Loucy (cell line): ENCODE measurements at regions not wholly inside any gene's neighbourhood (a gene's known extent, or its start where the extent isn't known, plus 50 kb on each side); places are given as distances from the start of the nearest gene placed in this dataset.

Experiments used
- H2AFZ ChIP-seq: fragments of 200-600 bp; sonication (generic); 2 replicates; pipeline ENCODE4 v1.6.0; 2016; ENCODE audit warnings: antibody characterized with exemption, mild to moderate bottlenecking, low read length, moderate library complexity
- H3F3A ChIP-seq: fragments of 200-600 bp; 2 replicates; pipeline ENCODE4 v1.6.0; 2016; ENCODE audit warnings: antibody characterized with exemption, low read depth, mild to moderate bottlenecking
- H3K27me3 ChIP-seq: fragments of 200-600 bp; sonication (generic); 2 replicates; pipeline ENCODE4 v1.6.1; 2014; ENCODE audit warnings: low read length, mild to moderate bottlenecking; ENCODE audit not compliant: insufficient read depth, poor library complexity, severe bottlenecking
- H3K36me3 ChIP-seq: fragments of 200-600 bp; sonication (generic); 2 replicates; pipeline ENCODE4 v1.6.1; 2016; ENCODE audit warnings: low read length; ENCODE audit not compliant: insufficient read depth
- H3K4me1 ChIP-seq: fragments of 200-600 bp; sonication (generic); 2 replicates; pipeline ENCODE4 v1.5.1; 2014; ENCODE audit warnings: low read length, mild to moderate bottlenecking; ENCODE audit not compliant: insufficient read depth, poor library complexity, severe bottlenecking
- H3K4me2 ChIP-seq: fragments of 200-600 bp; sonication (generic); 2 replicates; pipeline ENCODE4 v1.6.0; 2014; ENCODE audit warnings: antibody characterized with exemption, low read length, low read depth, mild to moderate bottlenecking; ENCODE audit not compliant: poor library complexity, severe bottlenecking
- H3K4me3 ChIP-seq: fragments of 200-600 bp; sonication (generic); 2 replicates; pipeline ENCODE4 v1.5.1; 2014; ENCODE audit warnings: low read length, mild to moderate bottlenecking, mixed read lengths; ENCODE audit not compliant: poor library complexity, severe bottlenecking
- H3K79me2 ChIP-seq: fragments of 200-600 bp; sonication (generic); 2 replicates; pipeline ENCODE4 v1.6.1; 2014; ENCODE audit warnings: low read length; ENCODE audit not compliant: insufficient read depth
- H3K9ac ChIP-seq: fragments of 200-600 bp; sonication (generic); 2 replicates; pipeline ENCODE4 v1.6.0; 2014; ENCODE audit warnings: mild to moderate bottlenecking, low read depth, low read length, moderate library complexity; ENCODE audit not compliant: poor library complexity, severe bottlenecking
- H3K9me2 ChIP-seq: fragments of 200-600 bp; sonication (generic); replicated peaks from 2 replicates; pipeline ENCODE4 v1.6.1; 2016; ENCODE audit warnings: low read depth, low read length, mixed read lengths
- H3K9me3 ChIP-seq: fragments of 200-600 bp; sonication (generic); 2 replicates; pipeline ENCODE4 v1.6.1; 2014; ENCODE audit warnings: mild to moderate bottlenecking, antibody characterized with exemption, low read length, low read depth; ENCODE audit not compliant: insufficient read depth
- H4K20me1 ChIP-seq: fragments of 200-600 bp; sonication (generic); 2 replicates; pipeline ENCODE4 v1.6.0; 2014; ENCODE audit warnings: antibody characterized with exemption, low read length, mild to moderate bottlenecking; ENCODE audit not compliant: insufficient read depth, poor library complexity, severe bottlenecking
- CTCF ChIP-seq: fragments of 200-600 bp; sonication (generic); conservative IDR thresholded peaks from 2 replicates; pipeline ENCODE4 v1.5.1; 2014; ENCODE audit warnings: mild to moderate bottlenecking, antibody characterized with exemption, low read length
- EZH2phosphoT487 ChIP-seq: fragments of 200-600 bp; IDR thresholded peaks from 2 replicates; pipeline ENCODE4 v1.6.1; 2018; ENCODE audit warnings: antibody characterized with exemption, mild to moderate bottlenecking, moderate library complexity, borderline replicate concordance

- H3K4me3 ChIP-seq, result no peak overlapping the region
- H3K4me1 ChIP-seq, result no peaks in the 10 kb centered on the region
- no peaks in the 10 kb centered on the region for H3K27me3 ChIP-seq
- no peak for TF ChIP-seq EZH2phosphoT487
- TF ChIP-seq CTCF, result no peak
- H3K4me2 ChIP-seq, result no peak overlapping the region
- no peaks in the 10 kb centered on the region for H3K36me3 ChIP-seq
- no peaks in the 10 kb centered on the region for H3F3A ChIP-seq
- H2AFZ ChIP-seq, result no peak overlapping the region
- no peaks in the 10 kb centered on the region for H4K20me1 ChIP-seq
- H3K9ac ChIP-seq, result no peak overlapping the region
- no peaks in the 10 kb centered on the region; the same call in 1 of the 2 replicates for H3K9me3 ChIP-seq
- no peaks in the 10 kb centered on the region for H3K79me2 ChIP-seq
- H3K9me2 ChIP-seq, result peaks cover 5% of the 10 kb centered on the region; the same call in 1 of the 2 replicates
These were observed 934.4 kb downstream of the HACE1 start for GRCh38 chr6:103925317-103925716.

GRCh38 chr6:103910018-103910417 is 949.7 kb downstream of the HACE1 start:
- H4K20me1 ChIP-seq, result no peaks in the 10 kb centered on the region
- no peaks in the 10 kb centered on the region for H3K9me2 ChIP-seq
- H3K4me3 ChIP-seq, result no peak overlapping the region

GRCh38 chr6:103908898-103909297 is 950.8 kb downstream of the HACE1 start:
- Histone ChIP-seq H2AFZ (no peak overlapping the region), H3K4me3 (no peak overlapping the region), H3K4me2 (no peak overlapping the region), H3K27me3 (no peaks in the 10 kb centered on the region), H3K36me3 (no peaks in the 10 kb centered on the region), H3K79me2 (no peaks in the 10 kb centered on the region), H3K9ac (no peak overlapping the region), H3F3A (no peaks in the 10 kb centered on the region), H3K9me2 (no peaks in the 10 kb centered on the region), H4K20me1 (no peaks in the 10 kb centered on the region), H3K9me3 (no peaks in the 10 kb centered on the region; the same call in 1 of the 2 replicates), H3K4me1 (no peaks in the 10 kb centered on the region)
- no peak for TF ChIP-seq EZH2phosphoT487

More at GRCh38 chr6:103910018-103910417, 949.7 kb downstream of the HACE1 start:
- H2AFZ ChIP-seq, result no peak overlapping the region
- H3F3A ChIP-seq, result no peaks in the 10 kb centered on the region
- no peaks in the 10 kb centered on the region for H3K27me3 ChIP-seq
- H3K36me3 ChIP-seq, result no peaks in the 10 kb centered on the region
- no peak overlapping the region for H3K9ac ChIP-seq
- H3K4me2 ChIP-seq, result no peak overlapping the region
- H3K9me3 ChIP-seq, result no peaks in the 10 kb centered on the region; the same call in 1 of the 2 replicates
- no peaks in the 10 kb centered on the region for H3K79me2 ChIP-seq
- TF ChIP-seq CTCF, result no peak
- TF ChIP-seq EZH2phosphoT487, result no peak
- no peaks in the 10 kb centered on the region for H3K4me1 ChIP-seq

DNA sequence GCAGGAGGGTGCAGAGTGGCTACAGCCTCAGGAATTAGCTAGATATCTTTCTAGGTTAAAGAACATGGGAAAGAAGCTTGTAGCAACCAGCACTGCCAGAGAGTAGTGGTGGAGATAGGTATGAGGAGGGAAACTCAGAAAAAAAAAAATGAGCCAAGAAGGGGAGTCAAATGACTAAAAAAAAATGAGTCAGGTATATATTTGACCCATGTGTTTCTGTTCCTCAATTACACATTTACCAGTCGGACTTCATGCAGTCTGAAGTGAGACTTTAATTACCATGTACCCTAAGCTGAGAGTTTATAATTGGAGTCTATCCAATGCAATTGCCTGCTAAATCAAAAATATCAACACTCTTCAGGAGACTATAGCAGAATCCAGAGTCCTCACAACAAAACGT is 964.6 kb downstream of the HACE1 start:
- Histone ChIP-seq H3K79me2 (no peaks in the 10 kb centered on the region), H3K4me1 (no peaks in the 10 kb centered on the region), H3K9me3 (no peaks in the 10 kb centered on the region), H3K4me3 (no peak overlapping the region), H3K4me2 (no peak overlapping the region), H2AFZ (no peak overlapping the region), H3F3A (no peaks in the 10 kb centered on the region), H3K27me3 (no peaks in the 10 kb centered on the region), H3K9ac (no peak overlapping the region), H3K36me3 (no peaks in the 10 kb centered on the region), H4K20me1 (no peaks in the 10 kb centered on the region), H3K9me2 (no peaks in the 10 kb centered on the region)
- TF ChIP-seq EZH2phosphoT487, result no peak
- TF ChIP-seq CTCF, result no peak
